Parathyroid adenoma (tissue), 2 donors: ENCODE measurements at regions not wholly inside any gene's neighbourhood (a gene's known extent, or its start where the extent isn't known, plus 50 kb on each side); places are given as distances from the start of the nearest gene placed in this dataset.

ENCODE experiments used
- H2AFZ ChIP-seq: fragments of 300-600 bp; sonication (generic); one replicate; pipeline ENCODE4 v1.7.0; 2017; ENCODE audit warnings: antibody characterized with exemption, mild to moderate bottlenecking
- H3K27ac ChIP-seq: fragments of 300-600 bp; sonication (generic); one replicate; pipeline ENCODE4 v1.7.0; 2017
- H3K27me3 ChIP-seq: fragments of 300-600 bp; sonication (generic); one replicate; pipeline ENCODE4 v1.7.0; 2017; ENCODE audit warnings: low read length; ENCODE audit not compliant: control insufficient read depth, insufficient read depth
- H3K36me3 ChIP-seq: fragments of 300-600 bp; sonication (generic); one replicate; pipeline ENCODE4 v1.7.0; 2017; ENCODE audit warnings: low read length; ENCODE audit not compliant: control insufficient read depth, insufficient read depth
- H3K4me1 ChIP-seq: fragments of 300-600 bp; sonication (generic); one replicate; pipeline ENCODE4 v1.7.0; 2017; ENCODE audit warnings: control low read depth
- H3K4me2 ChIP-seq: fragments of 300-600 bp; sonication (generic); one replicate; pipeline ENCODE4 v1.7.0; 2017; ENCODE audit warnings: low read length
- H3K4me3 ChIP-seq: fragments of 300-600 bp; sonication (generic); one replicate; pipeline ENCODE4 v1.7.0; 2017; ENCODE audit warnings: low read depth, low read length
- H3K79me2 ChIP-seq: fragments of 300-600 bp; sonication (generic); one replicate; pipeline ENCODE4 v1.7.0; 2017; ENCODE audit warnings: control low read depth
- H3K9ac ChIP-seq: fragments of 300-600 bp; sonication (generic); one replicate; pipeline ENCODE4 v1.7.0; 2017; ENCODE audit warnings: mild to moderate bottlenecking
- H3K9me3 ChIP-seq: fragments of 300-600 bp; sonication (generic); one replicate; pipeline ENCODE4 v1.7.0; 2017; ENCODE audit warnings: low read length; ENCODE audit not compliant: control insufficient read depth
- TF ChIP-seq, protein P1 (sequence below): fragments of 300-600 bp; sonication (generic); IDR thresholded peaks from one replicate; pipeline ENCODE4 v1.7.0; 2017; ENCODE audit warnings: antibody characterized with exemption, mild to moderate bottlenecking
- donor health status: primary hyperparathyroidism.

DNA sequence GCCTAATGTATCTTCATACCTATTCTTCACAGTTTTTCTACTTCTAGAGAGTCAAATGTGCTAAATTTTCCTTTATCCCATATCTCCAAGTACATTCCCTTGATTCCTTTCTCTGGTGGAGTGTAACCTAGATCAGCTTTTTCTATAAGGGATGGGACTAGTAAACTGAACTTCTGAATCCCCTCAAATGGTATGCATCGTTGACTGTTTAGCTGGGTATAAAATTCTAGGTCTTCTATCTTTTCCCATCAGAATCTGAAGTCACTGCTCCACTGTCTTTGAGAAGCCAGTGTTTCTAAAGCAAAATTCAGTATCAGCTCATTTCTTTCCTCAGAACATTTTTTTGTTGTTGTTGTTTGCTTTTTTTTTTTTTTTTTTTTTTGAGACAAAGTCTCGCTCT lies 1256.8 kb downstream of the BRD1 start:
- no peak overlapping the region for H3K27ac ChIP-seq
- no peak overlapping the region for H3K4me2 ChIP-seq
- TF ChIP-seq, protein P1, sequence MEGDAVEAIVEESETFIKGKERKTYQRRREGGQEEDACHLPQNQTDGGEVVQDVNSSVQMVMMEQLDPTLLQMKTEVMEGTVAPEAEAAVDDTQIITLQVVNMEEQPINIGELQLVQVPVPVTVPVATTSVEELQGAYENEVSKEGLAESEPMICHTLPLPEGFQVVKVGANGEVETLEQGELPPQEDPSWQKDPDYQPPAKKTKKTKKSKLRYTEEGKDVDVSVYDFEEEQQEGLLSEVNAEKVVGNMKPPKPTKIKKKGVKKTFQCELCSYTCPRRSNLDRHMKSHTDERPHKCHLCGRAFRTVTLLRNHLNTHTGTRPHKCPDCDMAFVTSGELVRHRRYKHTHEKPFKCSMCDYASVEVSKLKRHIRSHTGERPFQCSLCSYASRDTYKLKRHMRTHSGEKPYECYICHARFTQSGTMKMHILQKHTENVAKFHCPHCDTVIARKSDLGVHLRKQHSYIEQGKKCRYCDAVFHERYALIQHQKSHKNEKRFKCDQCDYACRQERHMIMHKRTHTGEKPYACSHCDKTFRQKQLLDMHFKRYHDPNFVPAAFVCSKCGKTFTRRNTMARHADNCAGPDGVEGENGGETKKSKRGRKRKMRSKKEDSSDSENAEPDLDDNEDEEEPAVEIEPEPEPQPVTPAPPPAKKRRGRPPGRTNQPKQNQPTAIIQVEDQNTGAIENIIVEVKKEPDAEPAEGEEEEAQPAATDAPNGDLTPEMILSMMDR = no peak
- no peak overlapping the region for H3K4me3 ChIP-seq
- no peak overlapping the region for H2AFZ ChIP-seq
- no peaks in the 10 kb centered on the region for H3K36me3 ChIP-seq
- no peaks in the 10 kb centered on the region for H3K27me3 ChIP-seq
- no peaks in the 10 kb centered on the region for H3K9me3 ChIP-seq
- no peak overlapping the region for H3K9ac ChIP-seq
- no peaks in the 10 kb centered on the region for H3K79me2 ChIP-seq
- no peaks in the 10 kb centered on the region for H3K4me1 ChIP-seq

DNA sequence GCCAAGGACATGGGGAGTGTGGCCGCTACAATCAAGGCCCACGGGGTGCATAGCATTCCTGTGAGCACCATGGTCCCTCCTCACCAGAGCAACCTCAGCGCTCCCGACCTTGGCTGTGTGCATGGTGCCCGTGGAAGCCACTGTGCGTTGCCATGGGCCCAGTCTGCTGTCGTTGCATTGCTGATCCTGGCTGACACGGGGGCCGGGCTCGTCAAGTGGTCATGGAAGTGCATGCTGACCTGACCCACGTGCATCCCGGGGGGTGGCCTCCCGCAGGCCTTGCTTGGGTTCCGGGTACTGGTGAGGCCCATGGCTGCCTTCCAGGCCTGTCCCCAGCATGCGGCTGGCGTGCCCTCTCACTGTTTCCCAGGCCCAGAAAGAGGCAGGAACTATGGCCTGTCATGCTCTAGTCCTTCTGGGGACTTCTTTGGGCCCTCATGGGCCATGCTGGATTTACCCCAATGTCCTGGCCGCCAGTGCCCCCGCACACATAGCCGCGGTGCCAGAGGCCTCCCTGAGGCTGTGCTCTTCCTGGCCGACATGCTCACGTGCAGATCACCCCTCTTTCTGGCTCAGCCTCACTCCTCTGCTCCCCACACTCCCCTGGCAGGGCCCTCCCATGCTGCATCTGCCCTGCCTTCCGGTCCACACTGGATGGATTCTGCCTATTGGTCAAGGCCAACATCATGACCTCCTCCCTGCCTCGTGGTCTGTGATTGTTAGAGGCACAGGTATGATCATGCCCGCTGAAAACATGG lies 1258.0 kb downstream of the BRD1 start:
- Histone ChIP-seq H3K4me1 (no peaks in the 10 kb centered on the region), H3K9ac (no peak overlapping the region), H3K79me2 (no peaks in the 10 kb centered on the region), H3K36me3 (no peaks in the 10 kb centered on the region), H3K4me2 (no peak overlapping the region), H2AFZ (no peak overlapping the region), H3K27me3 (no peaks in the 10 kb centered on the region), H3K9me3 (no peaks in the 10 kb centered on the region), H3K27ac (no peak overlapping the region), H3K4me3 (no peak overlapping the region)
- TF ChIP-seq, protein P1 = no peak

DNA sequence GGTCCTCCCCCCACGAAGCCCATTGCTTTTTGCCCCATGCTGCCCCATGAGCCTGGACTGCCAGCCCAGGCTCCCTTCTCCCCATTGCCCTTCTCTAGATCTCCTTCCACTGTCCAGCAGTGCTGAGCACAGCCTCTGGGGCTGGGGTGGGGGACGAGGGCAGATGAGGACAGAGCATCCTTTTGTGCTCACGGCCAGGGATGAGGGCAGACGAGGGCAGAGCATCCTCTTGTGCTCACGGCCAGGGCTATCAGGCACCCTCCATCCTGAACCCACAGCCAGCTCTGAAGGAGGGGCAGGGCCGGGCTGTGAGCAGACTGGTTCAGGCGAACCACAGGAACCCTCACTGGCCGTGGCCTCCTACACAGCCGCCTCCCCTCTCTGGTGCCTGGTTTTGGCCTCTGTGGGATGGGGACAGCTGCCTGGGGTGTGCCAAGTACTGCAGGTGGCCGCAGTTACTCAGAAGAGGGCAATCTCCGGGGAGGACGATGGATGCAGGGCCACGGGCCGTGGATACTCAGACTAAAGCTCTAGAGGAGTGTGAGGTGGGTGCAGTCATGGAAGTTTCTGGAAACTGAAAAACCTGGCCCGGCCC lies 1258.8 kb downstream of the BRD1 start:
- H3K9ac ChIP-seq = no peak overlapping the region
- H3K4me2 ChIP-seq = no peak overlapping the region
- H3K4me1 ChIP-seq = no peaks in the 10 kb centered on the region
- H3K9me3 ChIP-seq = no peaks in the 10 kb centered on the region
- no peak overlapping the region for H3K4me3 ChIP-seq
- no peaks in the 10 kb centered on the region for H3K27me3 ChIP-seq
- H3K27ac ChIP-seq = no peak overlapping the region
- no peak overlapping the region for H2AFZ ChIP-seq
- H3K79me2 ChIP-seq = no peaks in the 10 kb centered on the region
- TF ChIP-seq, protein P1 = no peak
- no peaks in the 10 kb centered on the region for H3K36me3 ChIP-seq

DNA sequence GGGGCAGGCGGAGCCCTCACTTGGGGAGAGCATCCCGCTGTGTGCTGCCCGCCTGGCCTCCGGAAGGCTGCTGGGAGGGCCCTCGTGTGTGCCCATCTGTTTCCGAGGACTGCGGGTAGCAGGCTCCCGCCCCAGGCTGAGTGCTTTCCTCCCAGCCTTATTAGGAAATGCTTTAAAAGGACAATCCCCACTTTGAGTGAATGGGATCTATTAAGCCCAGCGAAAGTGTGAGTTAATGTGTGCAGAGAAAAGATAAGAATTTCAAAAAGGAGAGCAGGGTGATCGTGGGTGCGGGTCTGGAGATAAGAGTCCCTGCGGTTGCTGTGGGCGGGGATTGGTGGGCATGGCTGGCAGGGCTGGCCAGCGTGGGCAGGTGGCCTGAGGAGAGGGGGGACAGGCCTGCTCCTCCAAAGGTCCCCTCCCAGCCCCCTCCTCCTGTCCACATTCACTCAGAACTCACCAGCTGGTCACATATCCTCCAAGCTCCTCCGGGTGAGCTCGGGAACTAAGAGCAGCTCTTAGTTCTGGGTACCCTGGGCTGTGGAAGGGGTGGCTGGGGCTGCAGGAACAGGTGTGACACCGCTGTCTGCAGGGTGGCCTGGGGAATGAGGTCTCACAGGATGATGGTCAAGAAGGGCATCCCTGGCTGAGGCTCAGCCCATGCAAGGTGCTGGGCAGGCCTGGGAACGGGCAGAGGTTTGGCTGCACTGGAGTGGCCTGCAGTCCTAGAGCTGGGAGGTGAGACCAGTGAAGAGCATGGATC lies 1260.3 kb downstream of the BRD1 start:
- Histone ChIP-seq H3K9ac (no peak overlapping the region), H3K4me3 (no peak overlapping the region), H3K79me2 (no peaks in the 10 kb centered on the region), H2AFZ (no peak overlapping the region), H3K27ac (no peak overlapping the region), H3K36me3 (no peaks in the 10 kb centered on the region), H3K9me3 (no peaks in the 10 kb centered on the region), H3K4me1 (no peaks in the 10 kb centered on the region), H3K27me3 (no peaks in the 10 kb centered on the region), H3K4me2 (no peak overlapping the region)
- TF ChIP-seq, protein P1 = no peak
